ENCODE measurements at regions not wholly inside any gene's neighbourhood (a gene's known extent, or its start where the extent isn't known, plus 50 kb on each side); places are given as distances from the start of the nearest gene placed in this dataset.

- H3K27me3 Mint-ChIP-seq (ENCODE audit: low read depth): no peaks in the 10 kb centered on the region
- peaks cover 7% of the 10 kb centered on the region for H3K36me3 Mint-ChIP-seq (ENCODE audit: low read depth)
- peaks cover 45% of the 10 kb centered on the region for H3K9me3 Mint-ChIP-seq
- H3K4me3 Mint-ChIP-seq: no peak overlapping the region
- no peak for TF ChIP-seq CTCF (IDR thresholded peaks at IDR 0.05; ENCODE audit: unreplicated experiment in 3 of 3)
- peaks cover 6% of the 10 kb centered on the region for H3K4me1 Mint-ChIP-seq
- H3K27ac Mint-ChIP-seq: no peak overlapping the region
Measured at GRCh38 chr2:144965172-144965571, 445.3 kb upstream of the ZEB2 start.

GRCh38 chr2:144963031-144963430 lies 443.1 kb upstream of the ZEB2 start:
- Mint-ChIP-seq H3K4me1 (peaks cover 6% of the 10 kb centered on the region), H3K36me3 (ENCODE audit: low read depth) (peaks cover 4% of the 10 kb centered on the region), H3K4me3 (no peak overlapping the region), H3K27ac (peak overlapping the region in 2 of 3 experiments; percentile 30 to 84), H3K9me3 (peaks cover 31% of the 10 kb centered on the region), H3K27me3 (ENCODE audit: low read depth) (no peaks in the 10 kb centered on the region)
- TF ChIP-seq CTCF (IDR thresholded peaks at IDR 0.05; ENCODE audit: unreplicated experiment in 3 of 3): no peak

- H3K27me3 Mint-ChIP-seq (ENCODE audit: low read depth): no peaks in the 10 kb centered on the region
- TF ChIP-seq CTCF (IDR thresholded peaks at IDR 0.05; ENCODE audit: unreplicated experiment in 3 of 3): no peak
- no peaks in the 10 kb centered on the region for H3K36me3 Mint-ChIP-seq (ENCODE audit: low read depth)
- no peak overlapping the region for H3K4me3 Mint-ChIP-seq
- H3K27ac Mint-ChIP-seq: no peak overlapping the region
- peaks cover 10% of the 10 kb centered on the region for H3K9me3 Mint-ChIP-seq
- peaks cover 6% of the 10 kb centered on the region for H3K4me1 Mint-ChIP-seq
Measured at GRCh38 chr2:144959416-144959815, 439.5 kb upstream of the ZEB2 start.

GRCh38 chr2:144950899-144951560 lies 431.1 kb upstream of the ZEB2 start:
- H3K9me3 Mint-ChIP-seq: no peaks in the 10 kb centered on the region
- H3K27ac Mint-ChIP-seq: no peak overlapping the region
- no peak for TF ChIP-seq CTCF (IDR thresholded peaks at IDR 0.05; ENCODE audit: unreplicated experiment in 3 of 3)
- H3K36me3 Mint-ChIP-seq (ENCODE audit: low read depth): no peaks in the 10 kb centered on the region
- H3K4me1 Mint-ChIP-seq: peaks cover 13% of the 10 kb centered on the region
- H3K4me3 Mint-ChIP-seq: no peak overlapping the region
- H3K27me3 Mint-ChIP-seq (ENCODE audit: low read depth): no peaks in the 10 kb centered on the region

GRCh38 chr2:144948205-144948855 lies 428.4 kb upstream of the ZEB2 start:
- no peaks in the 10 kb centered on the region for H3K9me3 Mint-ChIP-seq
- no peaks in the 10 kb centered on the region for H3K36me3 Mint-ChIP-seq (ENCODE audit: low read depth)
- H3K27me3 Mint-ChIP-seq (ENCODE audit: low read depth): no peaks in the 10 kb centered on the region
- H3K4me1 Mint-ChIP-seq: peaks cover 31% of the 10 kb centered on the region
- no peak for TF ChIP-seq CTCF (IDR thresholded peaks at IDR 0.05; ENCODE audit: unreplicated experiment in 3 of 3)
- peak overlapping the region; percentile 61 to 83 (median 66) for H3K27ac Mint-ChIP-seq
- H3K4me3 Mint-ChIP-seq: no peak overlapping the region

GRCh38 chr2:144947709-144948037 lies 427.8 kb upstream of the ZEB2 start:
- no peak for TF ChIP-seq CTCF (IDR thresholded peaks at IDR 0.05; ENCODE audit: unreplicated experiment in 3 of 3)
- no peak overlapping the region for H3K4me3 Mint-ChIP-seq
- H3K27me3 Mint-ChIP-seq (ENCODE audit: low read depth): no peaks in the 10 kb centered on the region
- H3K36me3 Mint-ChIP-seq (ENCODE audit: low read depth): no peaks in the 10 kb centered on the region
- H3K9me3 Mint-ChIP-seq: no peaks in the 10 kb centered on the region
- peak overlapping the region; percentile 61 to 83 (median 66) for H3K27ac Mint-ChIP-seq
- H3K4me1 Mint-ChIP-seq: peaks cover 36% of the 10 kb centered on the region
